DMS153 treated with DMSO at 0.1 percent for 48 hours (cell line): ENCODE measurements at regions not wholly inside any gene's neighbourhood (a gene's known extent, or its start where the extent isn't known, plus 50 kb on each side); places are given as distances from the start of the nearest gene placed in this dataset.
A peak's percentile ranks its signal among the peaks of the same experiment; 100 is the strongest.

Experiments
- DNase-seq: peaks from one replicate; lab custom pipeline; 2025; ENCODE audit not compliant: unreplicated experiment; lab: John Stamatoyannopoulos, UW

- no peak for DNase-seq
These were observed 1042.2 kb downstream of the BCL11B start for GRCh38 chr14:98229656-98230366.

- DNase-seq = no peak
These were observed 1041.6 kb downstream of the BCL11B start for GRCh38 chr14:98230411-98230810.

GRCh38 chr14:98231210-98231609 is 1040.8 kb downstream of the BCL11B start:
- no peak for DNase-seq

- DNase-seq = no peak
These were observed 1038.3 kb downstream of the BCL11B start for GRCh38 chr14:98233656-98234055.

GRCh38 chr14:98234208-98234607 is 1037.8 kb downstream of the BCL11B start:
- DNase-seq = no peak

GRCh38 chr14:98236314-98236713 is 1035.7 kb downstream of the BCL11B start:
- no peak for DNase-seq

- DNase-seq = no peak
These were observed 1034.1 kb downstream of the BCL11B start for GRCh38 chr14:98237939-98238338.

GRCh38 chr14:98240376-98240775 is 1031.6 kb downstream of the BCL11B start:
- DNase-seq = no peak

- no peak for DNase-seq
These were observed 1029.1 kb downstream of the BCL11B start for GRCh38 chr14:98242903-98243302.

- DNase-seq = no peak
These were observed 1028.7 kb downstream of the BCL11B start for GRCh38 chr14:98243332-98243731.

- peak; percentile 5 for DNase-seq
These were observed 1027.6 kb downstream of the BCL11B start for GRCh38 chr14:98244162-98244948.

- no peak for DNase-seq
These were observed 1026.9 kb downstream of the BCL11B start for GRCh38 chr14:98244966-98245569.

GRCh38 chr14:98249057-98249456 is 1022.9 kb downstream of the BCL11B start:
- no peak for DNase-seq

GRCh38 chr14:98249476-98249875 is 1022.5 kb downstream of the BCL11B start:
- DNase-seq = no peak

GRCh38 chr14:98252820-98253219 is 1019.2 kb downstream of the BCL11B start:
- DNase-seq = peak; percentile 3

- no peak for DNase-seq
These were observed 1012.1 kb downstream of the BCL11B start for GRCh38 chr14:98259881-98260280.

GRCh38 chr14:98262566-98262965 is 1009.4 kb downstream of the BCL11B start:
- DNase-seq = no peak

GRCh38 chr14:98269533-98269932 is 1002.5 kb downstream of the BCL11B start:
- no peak for DNase-seq

GRCh38 chr14:98270201-98270600 is 1001.8 kb downstream of the BCL11B start:
- no peak for DNase-seq

- DNase-seq = no peak
These were observed 997.4 kb downstream of the BCL11B start for GRCh38 chr14:98274596-98274995.

GRCh38 chr14:98278800-98279199 is 993.2 kb downstream of the BCL11B start:
- DNase-seq = no peak

- no peak for DNase-seq
These were observed 991.6 kb downstream of the BCL11B start for GRCh38 chr14:98280436-98280835.
